BJ (cell line): ENCODE measurements at regions not wholly inside any gene's neighbourhood (a gene's known extent, or its start where the extent isn't known, plus 50 kb on each side); places are given as distances from the start of the nearest gene placed in this dataset.

Experiments used
- CTCF ChIA-PET: fragments of 350-600 bp; formaldehyde crosslinking; extraction: SDS; loops from one replicate; lab custom pipeline; 2021; ENCODE audit warnings: antibody characterized with exemption, inconsistent platforms; lab: Yijun Ruan, JAX
- POLR2A ChIA-PET: fragments of 300-600 bp; sonication (Branson Sonifier 250); formaldehyde crosslinking; extraction: SDS; loops from one replicate; lab custom pipeline; 2021; ENCODE audit warnings: antibody characterized with exemption; lab: Charles Lee
- DNase-seq: peaks from one replicate; pipeline ENCODE4 v3.0.0-alpha.2; 2011; ENCODE audit warnings: low read depth
- H3K27me3 ChIP-seq: 2 replicates; pipeline ENCODE4 v1.6.0; 2011; ENCODE audit warnings: low read length; ENCODE audit not compliant: control insufficient read depth, insufficient read depth
- H3K36me3 ChIP-seq: 2 replicates; pipeline ENCODE4 v1.5.1; 2011; ENCODE audit warnings: low read length; ENCODE audit not compliant: control insufficient read depth, insufficient read depth
- H3K4me3 ChIP-seq: 2 replicates; pipeline ENCODE4 v1.5.1; 2011; ENCODE audit warnings: low read depth, mild to moderate bottlenecking, control low read depth, low read length
- TF ChIP-seq, protein P1 (sequence below): IDR thresholded peaks from 2 replicates; pipeline ENCODE4 v1.5.1; 2011; ENCODE audit warnings: low read depth, mild to moderate bottlenecking, control low read depth, inconsistent platforms, low read length, moderate library complexity; ENCODE audit not compliant: insufficient read depth

DNA sequence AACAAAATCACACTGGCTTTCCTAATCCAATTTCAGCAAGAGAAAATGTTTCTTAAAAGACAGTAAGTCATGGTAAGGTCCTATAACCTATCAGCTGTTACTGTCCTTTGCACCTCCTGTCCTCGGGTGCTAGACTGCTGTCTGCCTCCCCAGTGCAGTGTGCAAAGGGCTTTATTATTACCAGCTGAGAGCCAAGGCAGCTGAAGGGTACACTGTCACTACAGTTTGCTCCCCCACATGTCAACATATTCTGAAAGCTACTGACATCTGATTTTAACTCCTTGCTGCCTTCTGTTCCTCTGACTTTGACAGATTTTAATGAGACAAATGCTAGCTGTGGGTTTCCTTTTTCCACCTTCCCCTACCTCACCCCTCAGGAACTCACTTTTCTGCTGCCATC, 389.4 kb upstream of the SLC24A2 start:
- Histone ChIP-seq H3K4me3 (no peak overlapping the region), H3K27me3 (no peaks in the 10 kb centered on the region; the same call in 1 of the 2 replicates), H3K36me3 (no peaks in the 10 kb centered on the region)
- POLR2A ChIA-PET: no interaction called here
- TF ChIP-seq, protein P1, sequence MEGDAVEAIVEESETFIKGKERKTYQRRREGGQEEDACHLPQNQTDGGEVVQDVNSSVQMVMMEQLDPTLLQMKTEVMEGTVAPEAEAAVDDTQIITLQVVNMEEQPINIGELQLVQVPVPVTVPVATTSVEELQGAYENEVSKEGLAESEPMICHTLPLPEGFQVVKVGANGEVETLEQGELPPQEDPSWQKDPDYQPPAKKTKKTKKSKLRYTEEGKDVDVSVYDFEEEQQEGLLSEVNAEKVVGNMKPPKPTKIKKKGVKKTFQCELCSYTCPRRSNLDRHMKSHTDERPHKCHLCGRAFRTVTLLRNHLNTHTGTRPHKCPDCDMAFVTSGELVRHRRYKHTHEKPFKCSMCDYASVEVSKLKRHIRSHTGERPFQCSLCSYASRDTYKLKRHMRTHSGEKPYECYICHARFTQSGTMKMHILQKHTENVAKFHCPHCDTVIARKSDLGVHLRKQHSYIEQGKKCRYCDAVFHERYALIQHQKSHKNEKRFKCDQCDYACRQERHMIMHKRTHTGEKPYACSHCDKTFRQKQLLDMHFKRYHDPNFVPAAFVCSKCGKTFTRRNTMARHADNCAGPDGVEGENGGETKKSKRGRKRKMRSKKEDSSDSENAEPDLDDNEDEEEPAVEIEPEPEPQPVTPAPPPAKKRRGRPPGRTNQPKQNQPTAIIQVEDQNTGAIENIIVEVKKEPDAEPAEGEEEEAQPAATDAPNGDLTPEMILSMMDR: no peak
- DNase-seq: no peak
- CTCF ChIA-PET: no interaction called here

DNA sequence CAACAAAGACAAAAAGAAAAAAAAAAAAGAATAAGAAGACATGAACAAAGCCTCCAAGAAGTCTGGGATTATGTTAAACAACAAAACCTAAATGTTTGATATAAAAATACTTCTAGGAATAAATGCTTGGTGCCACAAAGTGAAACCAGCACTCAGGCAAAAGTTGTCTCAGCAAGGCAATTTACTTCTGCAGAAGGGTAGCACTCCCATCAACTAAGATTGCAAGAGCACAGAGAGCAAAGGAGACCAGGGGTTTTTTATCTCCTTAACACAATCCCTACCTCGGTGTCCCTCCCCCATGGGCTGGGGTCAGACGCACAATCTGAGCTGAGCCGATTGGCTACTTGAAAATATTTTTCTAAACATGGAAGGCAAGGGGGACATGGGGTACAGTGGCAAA, 381.3 kb upstream of the SLC24A2 start:
- no peak overlapping the region for H3K4me3 ChIP-seq
- no peaks in the 10 kb centered on the region for H3K36me3 ChIP-seq
- H3K27me3 ChIP-seq: no peaks in the 10 kb centered on the region
- POLR2A ChIA-PET: no interaction called here
- TF ChIP-seq, protein P1: no peak
- CTCF ChIA-PET: no interaction called here
- no peak for DNase-seq

DNA sequence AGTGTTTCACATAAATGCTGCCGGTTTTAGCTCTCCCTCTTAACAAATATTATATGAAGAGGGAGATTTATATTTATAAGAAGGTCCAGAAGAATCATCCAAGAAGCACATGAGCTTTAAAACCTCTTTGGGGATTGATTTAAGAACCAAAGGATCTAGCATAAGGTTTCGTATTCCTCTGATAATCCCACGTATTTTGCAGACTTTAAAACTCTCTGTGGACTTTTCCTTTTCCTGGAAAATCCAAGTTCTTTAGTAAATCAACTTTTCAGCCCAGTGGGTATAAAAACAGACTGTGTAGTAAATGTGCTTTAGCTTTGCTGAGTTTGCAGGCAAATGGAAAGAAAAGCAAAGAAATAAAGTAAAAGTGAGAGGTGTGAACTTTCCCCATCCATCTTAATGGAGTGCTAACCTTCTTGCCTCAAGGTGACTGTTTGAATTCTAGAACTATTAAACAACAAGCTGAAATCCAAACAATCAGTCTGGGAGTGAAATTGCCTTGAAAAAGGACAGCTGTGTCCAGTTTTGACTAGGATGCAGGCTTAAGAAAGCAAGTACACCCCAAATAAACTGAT, 363.4 kb upstream of the SLC24A2 start:
- TF ChIP-seq, protein P1: no peak
- Histone ChIP-seq H3K4me3 (no peak overlapping the region), H3K27me3 (no peaks in the 10 kb centered on the region), H3K36me3 (no peaks in the 10 kb centered on the region)
- ChIA-PET POLR2A (no interaction called here), CTCF (interaction anchor here (1.5 kb wide), 1 partner anchor 13 kb away, joined by 4 read pairs; no protein-coding TSS in a partner anchor)
- no peak for DNase-seq

- H3K27me3 ChIP-seq: no peaks in the 10 kb centered on the region
- TF ChIP-seq, protein P1: no peak
- no peak for DNase-seq
- ChIA-PET CTCF (no interaction called here), POLR2A (no interaction called here)
- no peak overlapping the region for H3K4me3 ChIP-seq
- no peaks in the 10 kb centered on the region for H3K36me3 ChIP-seq
Measured at GRCh38 chr9:20148416-20148815, 359.6 kb upstream of the SLC24A2 start.

DNA sequence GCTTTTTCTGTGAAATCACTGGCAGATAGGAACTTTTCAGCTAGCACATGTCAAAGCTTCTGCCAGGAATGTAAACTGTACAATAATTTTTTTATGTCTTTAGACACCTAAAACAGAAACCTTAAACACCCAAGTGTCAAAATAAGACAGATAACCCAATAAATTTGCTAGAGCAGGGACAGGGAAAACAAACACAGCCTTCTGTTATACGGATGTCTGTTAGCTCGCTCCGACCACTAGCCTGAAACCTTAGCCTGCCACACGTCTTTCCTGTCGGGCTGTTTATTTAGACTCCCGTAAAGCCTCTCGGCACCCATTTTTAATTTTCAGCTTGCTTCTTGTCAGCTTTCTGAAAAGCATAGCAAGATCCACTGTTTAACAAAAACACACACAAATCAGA, 355.4 kb upstream of the SLC24A2 start:
- Histone ChIP-seq H3K27me3 (no peaks in the 10 kb centered on the region), H3K36me3 (no peaks in the 10 kb centered on the region), H3K4me3 (no peak overlapping the region)
- TF ChIP-seq, protein P1: no peak
- no peak for DNase-seq
- POLR2A ChIA-PET: no interaction called here
- CTCF ChIA-PET: no interaction called here
